ENCODE measurements at regions not wholly inside any gene's neighbourhood (a gene's known extent, or its start where the extent isn't known, plus 50 kb on each side); places are given as distances from the start of the nearest gene placed in this dataset.

GRCh38 chr10:130747946-130748345 is 563.6 kb downstream of the TCERG1L start:
- TF ChIP-seq EZH2 (IDR thresholded peaks at IDR 0.05; ENCODE audit: low read length), result no peak
- TF ChIP-seq CTCF (optimal IDR thresholded peaks at IDR 0.05 in 1 of 3, IDR thresholded peaks at IDR 0.05 in 1 of 3, conservative IDR thresholded peaks at IDR 0.05 in 1 of 3; ENCODE audit: extremely low read depth in 1 of 3, insufficient read depth in 2 of 3, low read length in 3 of 3), result no peak
